ACC112 (cell line): ENCODE measurements at regions not wholly inside any gene's neighbourhood (a gene's known extent, or its start where the extent isn't known, plus 50 kb on each side); places are given as distances from the start of the nearest gene placed in this dataset.
A peak's percentile ranks its signal among the peaks of the same experiment; 100 is the strongest.

Source experiments
- H2AFZ ChIP-seq: fragments of 200-600 bp; sonication (generic); one replicate; pipeline ENCODE4 v1.6.0; 2017; ENCODE audit warnings: antibody characterized with exemption, low read length; ENCODE audit not compliant: unreplicated experiment
- H3K27ac ChIP-seq: fragments of 200-600 bp; sonication (generic); 2 replicates; pipeline ENCODE4 v1.5.1; 2014; ENCODE audit warnings: low read depth, mild to moderate bottlenecking, antibody characterized with exemption, low read length, moderate library complexity
- H3K27me3 ChIP-seq: fragments of 200-600 bp; sonication (generic); 2 replicates; pipeline ENCODE4 v1.6.1; 2014; ENCODE audit warnings: mild to moderate bottlenecking, antibody characterized with exemption, low read length, moderate library complexity, mixed read lengths; ENCODE audit not compliant: insufficient read depth
- H3K36me3 ChIP-seq: fragments of 200-600 bp; sonication (generic); 2 replicates; pipeline ENCODE4 v1.6.1; 2016; ENCODE audit warnings: mild to moderate bottlenecking, antibody characterized with exemption, low read length, moderate library complexity, mixed read lengths; ENCODE audit not compliant: insufficient read depth
- H3K4me1 ChIP-seq: fragments of 200-600 bp; sonication (generic); one replicate; pipeline ENCODE4 v1.6.1; 2016; ENCODE audit warnings: low read length, mixed read lengths; ENCODE audit not compliant: insufficient read depth, unreplicated experiment, control insufficient read depth
- H3K4me3 ChIP-seq: fragments of 200-600 bp; sonication (generic); 2 replicates; pipeline ENCODE4 v1.5.1; 2014; ENCODE audit warnings: mild to moderate bottlenecking, low read depth, low read length
- H3K79me2 ChIP-seq: fragments of 200-600 bp; sonication (generic); one replicate; pipeline ENCODE4 v1.6.0; 2016; ENCODE audit warnings: low read length; ENCODE audit not compliant: control insufficient read depth, unreplicated experiment, insufficient read depth

GRCh38 chr1:81071072-81071858 is 729.5 kb upstream of the ADGRL2 start:
- no peaks in the 10 kb centered on the region for H3K36me3 ChIP-seq
- no peak overlapping the region for H3K27ac ChIP-seq
- no peak overlapping the region for H3K4me3 ChIP-seq
- H3K4me1 ChIP-seq, result peaks cover 4% of the 10 kb centered on the region
- no peaks in the 10 kb centered on the region for H3K79me2 ChIP-seq
- no peaks in the 10 kb centered on the region for H3K27me3 ChIP-seq
- no peak overlapping the region for H2AFZ ChIP-seq

GRCh38 chr1:81069856-81070255 is 730.9 kb upstream of the ADGRL2 start:
- H3K27ac ChIP-seq, result no peak overlapping the region
- H2AFZ ChIP-seq, result no peak overlapping the region
- no peaks in the 10 kb centered on the region for H3K36me3 ChIP-seq
- no peak overlapping the region for H3K4me3 ChIP-seq
- H3K27me3 ChIP-seq, result no peaks in the 10 kb centered on the region
- no peaks in the 10 kb centered on the region for H3K79me2 ChIP-seq
- peaks cover 4% of the 10 kb centered on the region for H3K4me1 ChIP-seq

DNA sequence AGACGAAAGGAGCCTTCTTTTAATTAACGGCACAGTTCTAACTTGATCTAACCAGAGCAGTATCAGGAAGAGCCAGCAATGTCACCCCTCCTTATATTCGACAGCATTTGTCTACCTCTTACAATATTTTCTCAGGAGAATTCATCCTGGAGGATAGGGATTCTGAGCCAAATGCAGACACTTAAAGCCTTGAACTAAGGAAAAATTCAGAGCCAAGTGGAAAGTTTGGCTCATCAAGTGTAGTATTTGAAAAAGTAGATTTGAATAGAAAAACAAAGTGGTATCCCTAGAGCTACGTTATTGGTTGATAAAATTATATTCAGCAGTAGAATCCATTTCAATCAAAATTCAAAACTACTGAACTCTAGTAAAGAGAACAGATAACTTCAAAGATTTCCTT is 732.0 kb upstream of the ADGRL2 start:
- H3K4me1 ChIP-seq, result peaks cover 4% of the 10 kb centered on the region
- no peaks in the 10 kb centered on the region for H3K79me2 ChIP-seq
- no peak overlapping the region for H3K27ac ChIP-seq
- no peak overlapping the region for H3K4me3 ChIP-seq
- no peaks in the 10 kb centered on the region for H3K27me3 ChIP-seq
- H3K36me3 ChIP-seq, result no peaks in the 10 kb centered on the region
- H2AFZ ChIP-seq, result no peak overlapping the region

- no peaks in the 10 kb centered on the region for H3K27me3 ChIP-seq
These were observed 746.9 kb upstream of the ADGRL2 start for GRCh38 chr1:81053826-81054225.

GRCh38 chr1:81052162-81052561 is 748.6 kb upstream of the ADGRL2 start:
- Histone ChIP-seq H3K4me3 (no peak overlapping the region), H3K27me3 (no peaks in the 10 kb centered on the region), H3K4me1 (no peaks in the 10 kb centered on the region), H2AFZ (no peak overlapping the region), H3K27ac (no peak overlapping the region), H3K79me2 (no peaks in the 10 kb centered on the region), H3K36me3 (no peaks in the 10 kb centered on the region)

More at GRCh38 chr1:81053826-81054225, 746.9 kb upstream of the ADGRL2 start:
- Histone ChIP-seq H3K27ac (no peak overlapping the region), H2AFZ (peak overlapping the region; percentile 0), H3K4me3 (no peak overlapping the region), H3K79me2 (no peaks in the 10 kb centered on the region), H3K36me3 (no peaks in the 10 kb centered on the region), H3K4me1 (no peaks in the 10 kb centered on the region)

- Histone ChIP-seq H3K36me3 (no peaks in the 10 kb centered on the region), H3K79me2 (no peaks in the 10 kb centered on the region), H3K4me1 (no peaks in the 10 kb centered on the region), H2AFZ (no peak overlapping the region), H3K27ac (no peak overlapping the region), H3K27me3 (no peaks in the 10 kb centered on the region), H3K4me3 (no peak overlapping the region)
These were observed 750.3 kb upstream of the ADGRL2 start for GRCh38 chr1:81050390-81050789.

GRCh38 chr1:81044708-81045107 is 756.0 kb upstream of the ADGRL2 start:
- no peaks in the 10 kb centered on the region for H3K27me3 ChIP-seq
- no peak overlapping the region for H3K27ac ChIP-seq

GRCh38 chr1:81042225-81042624 is 758.5 kb upstream of the ADGRL2 start:
- Histone ChIP-seq H3K27me3 (no peaks in the 10 kb centered on the region), H3K27ac (no peak overlapping the region), H3K79me2 (no peaks in the 10 kb centered on the region), H3K4me3 (no peak overlapping the region), H2AFZ (no peak overlapping the region), H3K36me3 (no peaks in the 10 kb centered on the region), H3K4me1 (no peaks in the 10 kb centered on the region)

More at GRCh38 chr1:81044708-81045107, 756.0 kb upstream of the ADGRL2 start:
- Histone ChIP-seq H3K4me3 (no peak overlapping the region), H3K36me3 (no peaks in the 10 kb centered on the region), H3K79me2 (no peaks in the 10 kb centered on the region), H3K4me1 (no peaks in the 10 kb centered on the region), H2AFZ (no peak overlapping the region)

- Histone ChIP-seq H2AFZ (no peak overlapping the region), H3K4me3 (no peak overlapping the region), H3K36me3 (no peaks in the 10 kb centered on the region), H3K27ac (no peak overlapping the region), H3K4me1 (no peaks in the 10 kb centered on the region), H3K79me2 (no peaks in the 10 kb centered on the region), H3K27me3 (no peaks in the 10 kb centered on the region)
These were observed 766.4 kb upstream of the ADGRL2 start for GRCh38 chr1:81034291-81034690.

- H3K4me3 ChIP-seq, result no peak overlapping the region
- no peaks in the 10 kb centered on the region for H3K36me3 ChIP-seq
- H3K27ac ChIP-seq, result no peak overlapping the region
- H3K79me2 ChIP-seq, result no peaks in the 10 kb centered on the region
- no peak overlapping the region for H2AFZ ChIP-seq
- no peaks in the 10 kb centered on the region for H3K27me3 ChIP-seq
- H3K4me1 ChIP-seq, result no peaks in the 10 kb centered on the region
These were observed 767.7 kb upstream of the ADGRL2 start for GRCh38 chr1:81032973-81033425.

DNA sequence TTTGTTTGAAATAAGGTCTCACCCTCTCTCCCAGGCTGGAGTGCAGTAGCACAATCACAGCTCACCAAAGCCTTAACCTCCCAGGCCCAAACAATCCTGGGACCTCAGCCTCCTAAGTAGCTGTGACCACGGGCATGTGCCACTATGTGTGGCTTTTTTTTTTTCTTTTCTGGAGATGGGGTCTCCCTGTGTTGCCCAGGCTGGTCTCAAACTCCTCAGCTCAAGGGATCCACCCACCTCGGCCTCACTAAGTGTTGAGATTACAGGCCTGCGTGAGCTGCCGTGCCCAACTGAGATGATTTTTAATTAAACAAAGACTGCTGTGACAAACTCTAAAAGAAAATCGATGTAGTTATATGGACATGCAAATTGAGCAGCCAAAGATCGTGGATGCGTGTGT is 768.4 kb upstream of the ADGRL2 start:
- H3K27me3 ChIP-seq, result no peaks in the 10 kb centered on the region
- no peaks in the 10 kb centered on the region for H3K4me1 ChIP-seq
- H3K79me2 ChIP-seq, result no peaks in the 10 kb centered on the region
- no peak overlapping the region for H3K27ac ChIP-seq
- no peak overlapping the region for H2AFZ ChIP-seq
- H3K4me3 ChIP-seq, result no peak overlapping the region
- H3K36me3 ChIP-seq, result no peaks in the 10 kb centered on the region
